Activated CD4-positive, alpha-beta memory T cell treated with anti-CD3 and anti-CD28 coated beads, Interleukin-2, amount 10 ng/mL, durations not matched to agents 7 days and 5 days (primary cell): ENCODE measurements at regions not wholly inside any gene's neighbourhood (a gene's known extent, or its start where the extent isn't known, plus 50 kb on each side); places are given as distances from the start of the nearest gene placed in this dataset.

Source experiments
- CTCF ChIA-PET: fragments of 350-600 bp; sonication (Branson Sonifier 250); formaldehyde crosslinking; loops from one replicate; lab custom pipeline; 2021; ENCODE audit warnings: antibody characterized with exemption, inconsistent platforms; lab: Charles Lee
- POLR2A ChIA-PET: fragments of 350-600 bp; sonication (Branson Sonifier 250); formaldehyde crosslinking; loops from one replicate; lab custom pipeline; 2021; ENCODE audit warnings: antibody characterized with exemption; lab: Charles Lee
- DNase-seq: peaks from one replicate; pipeline ENCODE4 v3.0.0-alpha.2; 2020
- H3K27ac Mint-ChIP-seq: one replicate; pipeline ENCODE4 v1.8.0; 2021; ENCODE audit warnings: mild to moderate bottlenecking, mixed read lengths
- H3K27me3 Mint-ChIP-seq: one replicate; pipeline ENCODE4 v1.8.0; 2021; ENCODE audit warnings: mixed read lengths
- H3K36me3 Mint-ChIP-seq: one replicate; pipeline ENCODE4 v1.8.0; 2021; ENCODE audit warnings: low read depth, mixed read lengths
- H3K4me1 Mint-ChIP-seq: one replicate; pipeline ENCODE4 v1.8.0; 2021; ENCODE audit warnings: mixed read lengths
- H3K4me3 Mint-ChIP-seq: one replicate; pipeline ENCODE4 v1.8.0; 2021; ENCODE audit warnings: mild to moderate bottlenecking, mixed read lengths
- H3K9me3 Mint-ChIP-seq: one replicate; pipeline ENCODE4 v1.8.0; 2021; ENCODE audit warnings: mixed read lengths

GRCh38 chr6:91562955-91563354 lies 976.1 kb upstream of the MAP3K7 start:
- peaks cover 6% of the 10 kb centered on the region for H3K9me3 Mint-ChIP-seq
- H3K4me3 Mint-ChIP-seq, result no peak overlapping the region
- no peak overlapping the region for H3K27ac Mint-ChIP-seq
- no peaks in the 10 kb centered on the region for H3K27me3 Mint-ChIP-seq
- DNase-seq, result no peak
- no peaks in the 10 kb centered on the region for H3K4me1 Mint-ChIP-seq
- CTCF ChIA-PET, result no interaction called here
- POLR2A ChIA-PET, result no interaction called here
- H3K36me3 Mint-ChIP-seq, result no peaks in the 10 kb centered on the region

GRCh38 chr6:91560409-91560808 lies 973.5 kb upstream of the MAP3K7 start:
- no peaks in the 10 kb centered on the region for H3K27me3 Mint-ChIP-seq
- no peaks in the 10 kb centered on the region for H3K36me3 Mint-ChIP-seq
- no peak overlapping the region for H3K4me3 Mint-ChIP-seq
- H3K9me3 Mint-ChIP-seq, result peaks cover 6% of the 10 kb centered on the region
- DNase-seq, result no peak
- CTCF ChIA-PET, result no interaction called here
- no peak overlapping the region for H3K27ac Mint-ChIP-seq
- H3K4me1 Mint-ChIP-seq, result no peaks in the 10 kb centered on the region
- POLR2A ChIA-PET, result no interaction called here

- no peaks in the 10 kb centered on the region for H3K36me3 Mint-ChIP-seq
- CTCF ChIA-PET, result no interaction called here
- H3K27me3 Mint-ChIP-seq, result no peaks in the 10 kb centered on the region
- no peaks in the 10 kb centered on the region for H3K9me3 Mint-ChIP-seq
- POLR2A ChIA-PET, result no interaction called here
- H3K27ac Mint-ChIP-seq, result no peak overlapping the region
- no peak for DNase-seq
- H3K4me1 Mint-ChIP-seq, result no peaks in the 10 kb centered on the region
- H3K4me3 Mint-ChIP-seq, result no peak overlapping the region
Measured at GRCh38 chr6:91540902-91541301, 954.0 kb upstream of the MAP3K7 start.

GRCh38 chr6:91539456-91539855 lies 952.6 kb upstream of the MAP3K7 start:
- H3K4me1 Mint-ChIP-seq, result no peaks in the 10 kb centered on the region
- H3K27me3 Mint-ChIP-seq, result no peaks in the 10 kb centered on the region
- no peak overlapping the region for H3K4me3 Mint-ChIP-seq
- ChIA-PET CTCF (no interaction called here), POLR2A (no interaction called here)
- DNase-seq, result no peak
- H3K36me3 Mint-ChIP-seq, result no peaks in the 10 kb centered on the region
- no peaks in the 10 kb centered on the region for H3K9me3 Mint-ChIP-seq
- no peak overlapping the region for H3K27ac Mint-ChIP-seq

DNA sequence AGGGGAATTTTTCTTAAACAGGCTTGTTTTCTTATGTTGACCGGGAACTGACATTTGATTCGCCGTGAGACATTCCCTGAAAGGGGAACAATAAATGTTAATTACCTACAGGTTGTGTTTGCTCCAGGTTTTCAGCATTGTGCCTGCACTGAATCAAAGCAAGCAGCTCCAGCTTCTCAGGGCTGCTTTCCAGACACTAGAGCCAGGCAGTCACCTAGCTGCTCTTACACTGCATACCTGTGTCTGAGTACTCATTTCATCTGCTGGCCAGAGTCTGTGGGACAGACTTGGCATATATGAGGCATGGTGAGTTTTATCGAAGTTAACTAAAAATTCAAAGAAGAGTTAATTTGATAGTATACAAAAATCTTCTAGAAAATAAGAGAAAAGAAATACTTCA lies 951.8 kb upstream of the MAP3K7 start:
- ChIA-PET CTCF (no interaction called here), POLR2A (no interaction called here)
- no peak overlapping the region for H3K27ac Mint-ChIP-seq
- no peaks in the 10 kb centered on the region for H3K4me1 Mint-ChIP-seq
- no peaks in the 10 kb centered on the region for H3K27me3 Mint-ChIP-seq
- DNase-seq, result no peak
- no peaks in the 10 kb centered on the region for H3K9me3 Mint-ChIP-seq
- H3K36me3 Mint-ChIP-seq, result no peaks in the 10 kb centered on the region
- no peak overlapping the region for H3K4me3 Mint-ChIP-seq

GRCh38 chr6:91534614-91535013 lies 947.7 kb upstream of the MAP3K7 start:
- CTCF ChIA-PET, result no interaction called here
- no peaks in the 10 kb centered on the region for H3K4me1 Mint-ChIP-seq
- POLR2A ChIA-PET, result no interaction called here
- H3K27me3 Mint-ChIP-seq, result no peaks in the 10 kb centered on the region
- no peak overlapping the region for H3K4me3 Mint-ChIP-seq
- H3K9me3 Mint-ChIP-seq, result no peaks in the 10 kb centered on the region
- H3K36me3 Mint-ChIP-seq, result no peaks in the 10 kb centered on the region
- H3K27ac Mint-ChIP-seq, result no peak overlapping the region
- no peak for DNase-seq

GRCh38 chr6:91523511-91523910 lies 936.6 kb upstream of the MAP3K7 start:
- CTCF ChIA-PET, result no interaction called here
- H3K27me3 Mint-ChIP-seq, result no peaks in the 10 kb centered on the region

GRCh38 chr6:91521999-91522398 lies 935.1 kb upstream of the MAP3K7 start:
- CTCF ChIA-PET, result no interaction called here
- H3K9me3 Mint-ChIP-seq, result no peaks in the 10 kb centered on the region

More at GRCh38 chr6:91523511-91523910, 936.6 kb upstream of the MAP3K7 start:
- Mint-ChIP-seq H3K4me3 (no peak overlapping the region), H3K4me1 (no peaks in the 10 kb centered on the region), H3K9me3 (no peaks in the 10 kb centered on the region), H3K27ac (no peak overlapping the region), H3K36me3 (no peaks in the 10 kb centered on the region)
- DNase-seq, result no peak
- POLR2A ChIA-PET, result no interaction called here

DNA sequence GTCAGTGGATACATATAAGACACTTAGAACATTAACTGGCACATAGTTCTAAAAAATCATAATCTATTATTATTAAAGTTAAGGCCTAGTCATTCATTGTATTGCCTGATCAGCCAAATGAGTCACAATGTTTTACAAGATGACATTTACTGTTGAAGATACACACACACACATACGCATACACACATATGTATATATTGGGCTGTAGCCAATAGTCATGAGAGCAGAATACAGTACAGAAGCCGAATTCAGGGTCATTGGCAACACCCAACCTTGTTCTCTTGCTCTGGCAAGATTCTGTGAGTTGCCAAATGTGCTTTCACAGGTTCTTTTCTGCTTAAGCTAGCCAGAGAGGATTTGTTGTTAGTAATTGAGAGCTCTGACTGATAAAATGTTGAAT lies 922.8 kb upstream of the MAP3K7 start:
- Mint-ChIP-seq H3K4me3 (no peak overlapping the region), H3K27me3 (no peaks in the 10 kb centered on the region), H3K36me3 (no peaks in the 10 kb centered on the region), H3K4me1 (no peaks in the 10 kb centered on the region), H3K9me3 (peaks cover 3% of the 10 kb centered on the region), H3K27ac (no peak overlapping the region)
- POLR2A ChIA-PET, result no interaction called here
- CTCF ChIA-PET, result no interaction called here
- DNase-seq, result no peak

More at GRCh38 chr6:91521999-91522398, 935.1 kb upstream of the MAP3K7 start:
- no peaks in the 10 kb centered on the region for H3K27me3 Mint-ChIP-seq
- H3K27ac Mint-ChIP-seq, result no peak overlapping the region
- DNase-seq, result no peak
- POLR2A ChIA-PET, result no interaction called here
- H3K4me1 Mint-ChIP-seq, result no peaks in the 10 kb centered on the region
- H3K4me3 Mint-ChIP-seq, result no peak overlapping the region
- no peaks in the 10 kb centered on the region for H3K36me3 Mint-ChIP-seq

GRCh38 chr6:91509039-91509438 lies 922.2 kb upstream of the MAP3K7 start:
- ChIA-PET POLR2A (no interaction called here), CTCF (no interaction called here)
- no peaks in the 10 kb centered on the region for H3K27me3 Mint-ChIP-seq
- no peaks in the 10 kb centered on the region for H3K36me3 Mint-ChIP-seq
- no peak overlapping the region for H3K27ac Mint-ChIP-seq
- peaks cover 3% of the 10 kb centered on the region for H3K9me3 Mint-ChIP-seq
- DNase-seq, result no peak
- H3K4me1 Mint-ChIP-seq, result no peaks in the 10 kb centered on the region
- no peak overlapping the region for H3K4me3 Mint-ChIP-seq

DNA sequence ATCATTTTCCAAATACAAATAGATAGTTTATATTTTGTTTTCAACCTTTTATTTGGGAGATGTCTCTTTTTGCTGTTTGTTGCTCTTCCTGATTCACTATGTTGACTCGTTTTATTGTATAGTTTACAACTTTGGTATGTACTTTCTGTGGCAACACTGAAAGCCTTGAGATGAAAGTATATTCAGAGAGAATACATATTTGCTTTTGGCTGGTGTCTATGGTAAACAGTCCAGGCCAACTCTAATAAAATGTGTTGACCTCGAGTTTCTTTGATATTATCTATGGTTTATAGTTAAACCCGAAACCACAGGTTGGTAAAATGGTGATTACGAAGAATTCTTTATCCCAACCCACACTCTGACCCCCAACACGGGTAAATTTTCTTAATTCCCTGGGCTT lies 919.6 kb upstream of the MAP3K7 start:
- Mint-ChIP-seq H3K27ac (no peak overlapping the region), H3K9me3 (peaks cover 3% of the 10 kb centered on the region), H3K36me3 (no peaks in the 10 kb centered on the region), H3K4me3 (no peak overlapping the region), H3K4me1 (no peaks in the 10 kb centered on the region), H3K27me3 (no peaks in the 10 kb centered on the region)
- no peak for DNase-seq
- ChIA-PET CTCF (no interaction called here), POLR2A (no interaction called here)

DNA sequence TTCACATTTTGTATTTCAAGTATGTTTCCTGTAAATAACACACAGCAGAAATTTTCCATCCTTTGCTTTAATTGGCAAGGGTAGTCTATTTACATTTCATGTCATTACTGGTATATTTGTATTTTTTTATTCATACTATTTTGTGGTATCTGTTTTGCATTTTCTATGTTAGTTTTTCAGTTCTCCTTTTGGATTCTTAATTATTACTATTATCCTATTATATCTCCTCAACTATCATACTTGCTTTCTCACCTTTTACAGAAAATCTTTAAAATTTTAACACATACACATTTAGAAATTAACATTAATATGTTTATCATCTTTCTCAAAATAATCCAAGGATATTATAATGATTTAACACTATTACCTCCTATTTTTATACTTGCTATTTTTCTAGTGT lies 918.3 kb upstream of the MAP3K7 start:
- no peaks in the 10 kb centered on the region for H3K27me3 Mint-ChIP-seq
- POLR2A ChIA-PET, result no interaction called here

DNA sequence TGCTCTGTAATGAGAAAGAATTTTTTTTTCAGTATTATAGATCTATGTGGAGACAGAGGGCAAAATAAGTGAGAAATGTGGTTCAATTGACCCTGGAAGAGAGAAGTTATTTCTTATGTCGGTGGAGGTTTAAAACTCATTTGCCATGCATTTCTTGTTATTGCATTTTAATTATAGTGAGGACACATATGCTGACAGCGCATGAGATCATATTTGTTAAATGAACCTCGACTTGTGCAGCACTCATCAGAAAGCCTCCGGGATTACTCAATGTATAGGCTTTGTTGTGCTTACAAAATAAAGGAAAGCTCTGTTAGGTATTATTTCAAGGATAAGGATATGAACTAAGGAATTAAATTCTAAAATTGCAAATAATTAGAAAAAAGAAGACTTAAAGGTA lies 915.1 kb upstream of the MAP3K7 start:
- no peak for DNase-seq
- Mint-ChIP-seq H3K4me1 (no peaks in the 10 kb centered on the region), H3K4me3 (no peak overlapping the region), H3K36me3 (no peaks in the 10 kb centered on the region), H3K9me3 (no peaks in the 10 kb centered on the region), H3K27me3 (no peaks in the 10 kb centered on the region), H3K27ac (no peak overlapping the region)
- POLR2A ChIA-PET, result no interaction called here
- CTCF ChIA-PET, result no interaction called here

More for the DNA sequence above, 918.3 kb upstream of the MAP3K7 start:
- no peak overlapping the region for H3K27ac Mint-ChIP-seq
- H3K9me3 Mint-ChIP-seq, result peaks cover 3% of the 10 kb centered on the region
- no peak for DNase-seq
- CTCF ChIA-PET, result no interaction called here
- H3K36me3 Mint-ChIP-seq, result no peaks in the 10 kb centered on the region
- no peaks in the 10 kb centered on the region for H3K4me1 Mint-ChIP-seq
- H3K4me3 Mint-ChIP-seq, result no peak overlapping the region

- no peak overlapping the region for H3K4me3 Mint-ChIP-seq
- no peaks in the 10 kb centered on the region for H3K36me3 Mint-ChIP-seq
- H3K4me1 Mint-ChIP-seq, result no peaks in the 10 kb centered on the region
- ChIA-PET POLR2A (no interaction called here), CTCF (no interaction called here)
- no peak overlapping the region for H3K27ac Mint-ChIP-seq
- DNase-seq, result no peak
- H3K9me3 Mint-ChIP-seq, result no peaks in the 10 kb centered on the region
- H3K27me3 Mint-ChIP-seq, result no peaks in the 10 kb centered on the region
Measured at GRCh38 chr6:91500689-91501303, 913.9 kb upstream of the MAP3K7 start.
